Panc1 (cell line): ENCODE measurements at regions not wholly inside any gene's neighbourhood (a gene's known extent, or its start where the extent isn't known, plus 50 kb on each side); places are given as distances from the start of the nearest gene placed in this dataset.

Experiments used
- ATAC-seq: fragments of 200-7000 bp; cut with Tn5 transposase; 2 replicates; pipeline ENCODE4 v1.9.1; 2020; ENCODE audit warnings: mild to moderate bottlenecking, moderate library complexity
- BruUV-seq: library from RNA; stranded (reverse); fragments of 400-500 nt; replicated peaks from 2 replicates; lab custom pipeline; 2021; lab: Mats Ljungman, UMichigan
- CTCF ChIA-PET: fragments of 300-600 bp; sonication (Branson Sonifier 250); formaldehyde crosslinking; loops from one replicate; lab custom pipeline; 2022; ENCODE audit warnings: antibody characterized with exemption; lab: Charles Lee
- POLR2A ChIA-PET: fragments of 300-600 bp; sonication (Branson Sonifier 250); formaldehyde crosslinking; loops from one replicate; lab custom pipeline; 2022; ENCODE audit warnings: antibody characterized with exemption; lab: Charles Lee
- DNase-seq: peaks from one replicate; pipeline ENCODE4 v3.0.0-alpha.2; 2010; ENCODE audit warnings: low read depth, low spot score
- H3K27ac ChIP-seq: 2 replicates; pipeline ENCODE4 v1.5.1; 2011; ENCODE audit warnings: mild to moderate bottlenecking, low read length, inconsistent platforms
- H3K27me3 ChIP-seq: fragments of 200-500 bp; sonication (Bioruptor generic); 2 replicates; pipeline ENCODE4 v1.6.0; 2014; ENCODE audit warnings: low read length, inconsistent platforms; ENCODE audit not compliant: control insufficient read depth, insufficient read depth
- H3K36me3 ChIP-seq: fragments of 200-500 bp; sonication (Bioruptor generic); 2 replicates; pipeline ENCODE4 v1.5.1; 2014; ENCODE audit warnings: inconsistent platforms, mild to moderate bottlenecking, low read length, moderate library complexity; ENCODE audit not compliant: control insufficient read depth, insufficient read depth
- H3K4me1 ChIP-seq: 2 replicates; pipeline ENCODE4 v1.5.1; 2011; ENCODE audit warnings: inconsistent platforms, mild to moderate bottlenecking, low read length, moderate library complexity; ENCODE audit not compliant: control insufficient read depth, insufficient read depth
- H3K4me3 ChIP-seq, 2 experiments: 2 replicates each; pipeline ENCODE4 v1.5.1; 2011 to 2012; ENCODE audit warnings: low read depth in 2 of 2, low read length in 2 of 2, mild to moderate bottlenecking in 2 of 2, inconsistent platforms in 1 of 2, moderate library complexity in 1 of 2
- H3K9me3 ChIP-seq: fragments of 200-500 bp; sonication (Bioruptor generic); 2 replicates; pipeline ENCODE4 v1.5.1; 2014; ENCODE audit warnings: low read depth, mild to moderate bottlenecking, inconsistent platforms, low read length, moderate library complexity; ENCODE audit not compliant: control insufficient read depth, insufficient read depth
- POLR2AphosphoS5 ChIP-seq: IDR thresholded peaks from 2 replicates; pipeline ENCODE4 v1.6.1; 2012; ENCODE audit warnings: mild to moderate bottlenecking, low read depth, low read length, moderate library complexity
- SIN3A ChIP-seq: IDR thresholded peaks from 2 replicates; pipeline ENCODE4 v1.6.1; 2012; ENCODE audit warnings: low read depth, mild to moderate bottlenecking, low read length, moderate library complexity, borderline replicate concordance; ENCODE audit not compliant: insufficient read depth
- TCF7L2 ChIP-seq: IDR thresholded peaks from 2 replicates; pipeline ENCODE4 v1.6.1; 2011; ENCODE audit warnings: mild to moderate bottlenecking, low read depth, low read length, inconsistent platforms
- in situ Hi-C: cut with HindIII; loops from 2 replicates; pipeline ENCODE4 v1.10.0; 2016; ENCODE audit warnings: low sequenced_read_pairs, low pct_unique_long_range_greater_than_20kb
- intact Hi-C: fragments of 100-400 bp; cut with micrococcal nuclease; formaldehyde crosslinking; loops from one replicate; pipeline ENCODE4 v1.10.0; 2022; ENCODE audit not compliant: unreplicated experiment
- TF ChIP-seq, protein P1 (sequence below): fragments of 450-650 bp; IDR thresholded peaks from 2 replicates; pipeline ENCODE4 v1.5.1; 2017; ENCODE audit warnings: mild to moderate bottlenecking
- TF ChIP-seq, protein P2 (sequence below), 2 experiments: IDR thresholded peaks; 2 replicates each; pipeline ENCODE4 v1.6.1; 2011 to 2012; ENCODE audit warnings: low read depth in 2 of 2, control low read depth in 1 of 2, low read length in 1 of 2, mild to moderate bottlenecking in 1 of 2, moderate library complexity in 1 of 2; ENCODE audit not compliant: insufficient read depth in 1 of 2

DNA sequence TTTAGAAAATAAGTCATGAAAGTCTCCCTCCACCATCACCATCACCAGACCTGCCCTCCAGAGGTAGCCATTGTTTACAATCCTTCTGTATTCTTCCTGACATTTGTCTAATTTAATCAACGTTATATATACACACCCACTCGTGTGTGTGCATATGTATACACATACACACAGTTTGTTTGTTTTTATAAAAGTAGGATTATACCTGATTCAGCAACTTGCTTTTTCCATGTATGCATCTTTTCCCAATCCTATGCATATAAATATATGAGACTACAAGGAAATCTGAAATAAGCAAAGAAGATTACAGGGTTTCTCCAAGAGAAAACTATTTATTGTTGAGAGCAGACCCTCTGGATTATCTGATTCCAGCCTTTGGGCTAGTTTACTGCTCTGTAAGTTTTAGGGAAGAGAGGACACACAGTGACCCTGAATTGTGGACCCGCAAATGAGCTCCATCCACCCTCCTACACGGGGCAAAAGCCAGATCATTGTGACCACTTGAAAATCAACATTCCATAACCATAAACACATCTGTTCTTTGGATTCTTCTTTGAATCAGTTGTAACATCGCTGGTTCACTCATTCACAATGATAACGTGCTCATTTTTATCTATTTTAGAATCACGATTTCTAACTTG, 104.3 kb downstream of the CPN2 start:
- Histone ChIP-seq H3K36me3 (no peaks in the 10 kb centered on the region), H3K27me3 (no peaks in the 10 kb centered on the region), H3K4me1 (0 out of 2 replicates have a peak, but pooled peaks cover 5% of the 10 kb centered on the region), H3K27ac (no peak overlapping the region), H3K9me3 (no peaks in the 10 kb centered on the region), H3K4me3 (no peak overlapping the region)
- POLR2A ChIA-PET: no interaction called here
- intact Hi-C loops (no loop called here), in situ Hi-C loops (no loop called here)
- DNase-seq: no peak
- CTCF ChIA-PET: interaction anchor here (0.6 kb wide), 1 partner anchor 30 kb away, joined by 3 read pairs; no protein-coding TSS in a partner anchor
- TF ChIP-seq TCF7L2 (no peak), POLR2AphosphoS5 (no peak), SIN3A (no peak)
- TF ChIP-seq, protein P1, sequence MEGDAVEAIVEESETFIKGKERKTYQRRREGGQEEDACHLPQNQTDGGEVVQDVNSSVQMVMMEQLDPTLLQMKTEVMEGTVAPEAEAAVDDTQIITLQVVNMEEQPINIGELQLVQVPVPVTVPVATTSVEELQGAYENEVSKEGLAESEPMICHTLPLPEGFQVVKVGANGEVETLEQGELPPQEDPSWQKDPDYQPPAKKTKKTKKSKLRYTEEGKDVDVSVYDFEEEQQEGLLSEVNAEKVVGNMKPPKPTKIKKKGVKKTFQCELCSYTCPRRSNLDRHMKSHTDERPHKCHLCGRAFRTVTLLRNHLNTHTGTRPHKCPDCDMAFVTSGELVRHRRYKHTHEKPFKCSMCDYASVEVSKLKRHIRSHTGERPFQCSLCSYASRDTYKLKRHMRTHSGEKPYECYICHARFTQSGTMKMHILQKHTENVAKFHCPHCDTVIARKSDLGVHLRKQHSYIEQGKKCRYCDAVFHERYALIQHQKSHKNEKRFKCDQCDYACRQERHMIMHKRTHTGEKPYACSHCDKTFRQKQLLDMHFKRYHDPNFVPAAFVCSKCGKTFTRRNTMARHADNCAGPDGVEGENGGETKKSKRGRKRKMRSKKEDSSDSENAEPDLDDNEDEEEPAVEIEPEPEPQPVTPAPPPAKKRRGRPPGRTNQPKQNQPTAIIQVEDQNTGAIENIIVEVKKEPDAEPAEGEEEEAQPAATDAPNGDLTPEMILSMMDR: no peak
- TF ChIP-seq, protein P2, sequence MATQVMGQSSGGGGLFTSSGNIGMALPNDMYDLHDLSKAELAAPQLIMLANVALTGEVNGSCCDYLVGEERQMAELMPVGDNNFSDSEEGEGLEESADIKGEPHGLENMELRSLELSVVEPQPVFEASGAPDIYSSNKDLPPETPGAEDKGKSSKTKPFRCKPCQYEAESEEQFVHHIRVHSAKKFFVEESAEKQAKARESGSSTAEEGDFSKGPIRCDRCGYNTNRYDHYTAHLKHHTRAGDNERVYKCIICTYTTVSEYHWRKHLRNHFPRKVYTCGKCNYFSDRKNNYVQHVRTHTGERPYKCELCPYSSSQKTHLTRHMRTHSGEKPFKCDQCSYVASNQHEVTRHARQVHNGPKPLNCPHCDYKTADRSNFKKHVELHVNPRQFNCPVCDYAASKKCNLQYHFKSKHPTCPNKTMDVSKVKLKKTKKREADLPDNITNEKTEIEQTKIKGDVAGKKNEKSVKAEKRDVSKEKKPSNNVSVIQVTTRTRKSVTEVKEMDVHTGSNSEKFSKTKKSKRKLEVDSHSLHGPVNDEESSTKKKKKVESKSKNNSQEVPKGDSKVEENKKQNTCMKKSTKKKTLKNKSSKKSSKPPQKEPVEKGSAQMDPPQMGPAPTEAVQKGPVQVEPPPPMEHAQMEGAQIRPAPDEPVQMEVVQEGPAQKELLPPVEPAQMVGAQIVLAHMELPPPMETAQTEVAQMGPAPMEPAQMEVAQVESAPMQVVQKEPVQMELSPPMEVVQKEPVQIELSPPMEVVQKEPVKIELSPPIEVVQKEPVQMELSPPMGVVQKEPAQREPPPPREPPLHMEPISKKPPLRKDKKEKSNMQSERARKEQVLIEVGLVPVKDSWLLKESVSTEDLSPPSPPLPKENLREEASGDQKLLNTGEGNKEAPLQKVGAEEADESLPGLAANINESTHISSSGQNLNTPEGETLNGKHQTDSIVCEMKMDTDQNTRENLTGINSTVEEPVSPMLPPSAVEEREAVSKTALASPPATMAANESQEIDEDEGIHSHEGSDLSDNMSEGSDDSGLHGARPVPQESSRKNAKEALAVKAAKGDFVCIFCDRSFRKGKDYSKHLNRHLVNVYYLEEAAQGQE (IDR thresholded peaks at IDR 0.05; ENCODE audit: insufficient read depth in 1 of 2, low read depth in 2 of 2, low read length in 1 of 2): no peak
- no peak for ATAC-seq
- no TSS peak for BruUV-seq

DNA sequence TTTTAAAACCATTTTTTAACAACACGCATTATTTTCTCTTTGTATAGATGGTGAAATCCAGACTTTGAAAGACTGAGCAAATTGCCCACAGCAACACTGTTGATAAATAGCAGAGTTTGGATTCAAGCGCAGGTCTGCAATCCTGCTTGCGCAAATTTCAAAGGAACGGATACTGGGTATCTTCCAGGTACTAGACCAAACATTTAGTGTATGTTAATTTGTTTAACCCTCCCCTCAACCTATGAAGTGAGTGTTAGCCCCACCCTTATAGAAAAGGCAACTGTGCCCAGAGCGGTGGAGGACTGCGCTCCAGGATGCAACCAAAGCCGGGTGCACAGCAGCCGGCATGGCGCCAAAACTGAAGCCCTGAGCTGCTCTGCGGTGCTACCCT, 103.8 kb downstream of the CPN2 start:
- POLR2A ChIA-PET: no interaction called here
- Histone ChIP-seq H3K4me1 (0 out of 2 replicates have a peak, but pooled peaks cover 5% of the 10 kb centered on the region), H3K36me3 (no peaks in the 10 kb centered on the region), H3K27ac (no peak overlapping the region), H3K4me3 (no peak overlapping the region), H3K27me3 (no peaks in the 10 kb centered on the region), H3K9me3 (no peaks in the 10 kb centered on the region)
- TF ChIP-seq TCF7L2 (no peak), SIN3A (no peak), POLR2AphosphoS5 (no peak)
- TF ChIP-seq, protein P2 (IDR thresholded peaks at IDR 0.05; ENCODE audit: insufficient read depth in 1 of 2, low read depth in 2 of 2, low read length in 1 of 2): no peak
- TF ChIP-seq, protein P1: no peak
- DNase-seq: no peak
- intact Hi-C loops (no loop called here), in situ Hi-C loops (no loop called here)
- BruUV-seq: no TSS peak
- no peak for ATAC-seq
- CTCF ChIA-PET: no interaction called here
